Tibial artery (tissue), 4 donors: ENCODE measurements at regions not wholly inside any gene's neighbourhood (a gene's known extent, or its start where the extent isn't known, plus 50 kb on each side); places are given as distances from the start of the nearest gene placed in this dataset.

ENCODE experiments used
- DNase-seq, 2 donors: peaks; one replicate each; pipeline ENCODE4 v3.0.0-alpha.2; 2019
- H3K27ac ChIP-seq, 2 donors: fragments of 200-600 bp; sonication (generic) in 1 of 2; 1 replicate in 1 of 2; 2 replicates in 1 of 2; pipeline ENCODE4 v1.5.1; 2018 to 2019; ENCODE audit warnings: mild to moderate bottlenecking in 1 of 2
- H3K27me3 ChIP-seq, 2 donors: fragments of 200-600 bp; sonication (generic) in 1 of 2; one replicate each; pipeline versions ENCODE4 v1.5.1 to v1.6.0; 2016 to 2019
- H3K36me3 ChIP-seq, 3 donors: fragments of 200-600 bp; sonication (generic) in 2 of 3; one replicate each; pipeline ENCODE4 v1.5.1; 2016 to 2019; ENCODE audit warnings: mild to moderate bottlenecking in 2 of 3
- H3K4me1 ChIP-seq, 4 donors: fragments of 200-600 bp; sonication (generic) in 2 of 4; 1 replicate in 3 of 4; 2 replicates in 1 of 4; pipeline ENCODE4 v1.5.1; 2016 to 2019
- H3K4me3 ChIP-seq, 2 donors: fragments of 200-600 bp; sonication (generic) in 1 of 2; 1 replicate in 1 of 2; 2 replicates in 1 of 2; pipeline ENCODE4 v1.5.1; 2018 to 2019; ENCODE audit warnings: mild to moderate bottlenecking in 2 of 2
- H3K9me3 ChIP-seq, 3 donors: fragments of 200-600 bp; sonication (generic) in 1 of 3; one replicate each; pipeline ENCODE4 v1.5.1; 2016 to 2019
- CTCF ChIP-seq, 2 experiments: fragments of 200-600 bp in 1 of 2; fragments of 450-650 bp in 1 of 2; IDR thresholded peaks; one replicate each; pipeline ENCODE4 v1.5.1; 2017 to 2019; ENCODE audit warnings: antibody characterized with exemption in 2 of 2, mild to moderate bottlenecking in 1 of 2, moderate library complexity in 1 of 2
- intact Hi-C: fragments of 100-400 bp; cut with DNase I; formaldehyde crosslinking; loops from one replicate; pipeline ENCODE4 v1.15.0; 2023; ENCODE audit warnings: low total_unique reads

- H3K27me3 ChIP-seq = peaks cover 0 to under 1% of the 10 kb centered on the region in 2 donors
- intact Hi-C loops = no loop called here
- no peak for TF ChIP-seq CTCF (IDR thresholded peaks at IDR 0.05)
Measured at GRCh38 chr7:3174515-3175284, 126.4 kb upstream of the SDK1 start.

GRCh38 chr7:3175285-3175902, 125.7 kb upstream of the SDK1 start:
- intact Hi-C loops = no loop called here
- H3K4me3 ChIP-seq = no peak overlapping the region
- TF ChIP-seq CTCF (IDR thresholded peaks at IDR 0.05) = no peak
- H3K9me3 ChIP-seq = no peaks in the 10 kb centered on the region
- H3K27me3 ChIP-seq = no peaks in the 10 kb centered on the region
- H3K27ac ChIP-seq = no peak overlapping the region
- no peak for DNase-seq
- no peaks in the 10 kb centered on the region for H3K4me1 ChIP-seq
- H3K36me3 ChIP-seq = no peaks in the 10 kb centered on the region

More at GRCh38 chr7:3174515-3175284, 126.4 kb upstream of the SDK1 start:
- H3K9me3 ChIP-seq = no peaks in the 10 kb centered on the region
- H3K27ac ChIP-seq = no peak overlapping the region
- H3K4me1 ChIP-seq = no peaks in the 10 kb centered on the region
- H3K36me3 ChIP-seq = no peaks in the 10 kb centered on the region
- DNase-seq = no peak
- H3K4me3 ChIP-seq = no peak overlapping the region

DNA sequence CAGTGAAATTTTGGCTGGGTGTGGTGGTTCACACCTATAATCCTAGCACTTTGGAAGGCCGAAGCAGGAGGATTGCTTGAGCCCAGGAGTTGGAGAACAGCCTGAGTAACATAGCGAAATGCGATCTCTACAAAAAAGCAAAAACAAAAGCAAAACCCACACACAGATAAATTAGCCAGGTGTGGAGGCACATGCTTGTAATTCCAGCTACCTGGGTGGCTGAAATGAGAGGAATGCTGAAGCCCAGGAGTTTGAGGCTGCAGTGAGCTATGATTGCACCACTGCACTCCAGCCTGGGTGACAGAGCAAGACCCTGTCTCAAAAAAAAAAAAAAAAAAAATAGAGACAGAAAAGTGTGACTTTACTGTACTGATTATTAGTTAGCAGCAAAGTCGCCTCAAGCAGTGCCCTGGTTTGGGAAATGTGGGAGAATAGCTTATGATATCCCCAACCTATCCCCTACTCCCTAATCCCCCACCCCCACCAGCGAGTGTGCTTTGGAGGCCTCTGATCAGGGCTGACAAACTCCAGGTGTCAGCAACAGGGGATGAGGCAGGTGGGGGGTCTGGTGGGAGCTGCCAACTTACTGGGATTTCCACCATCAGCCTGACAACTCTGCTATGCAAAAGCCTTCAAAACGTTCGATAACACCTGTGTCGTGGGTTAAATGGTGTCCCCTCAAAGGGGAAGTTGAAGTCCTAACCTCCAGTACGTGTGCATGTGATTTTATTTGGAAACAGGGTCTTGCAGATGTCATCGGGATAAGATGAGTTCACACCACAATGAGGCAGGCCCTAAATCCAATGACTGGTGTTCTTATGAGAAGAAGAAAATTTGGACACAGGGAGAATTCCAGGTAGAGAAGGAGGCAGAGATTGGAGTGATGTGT, 124.7 kb upstream of the SDK1 start:
- no peaks in the 10 kb centered on the region for H3K4me1 ChIP-seq
- no peak overlapping the region for H3K27ac ChIP-seq
- no peaks in the 10 kb centered on the region for H3K36me3 ChIP-seq
- intact Hi-C loops = no loop called here
- no peak overlapping the region for H3K4me3 ChIP-seq
- H3K9me3 ChIP-seq = no peaks in the 10 kb centered on the region
- H3K27me3 ChIP-seq = no peaks in the 10 kb centered on the region
- TF ChIP-seq CTCF (IDR thresholded peaks at IDR 0.05) = no peak
- no peak for DNase-seq

DNA sequence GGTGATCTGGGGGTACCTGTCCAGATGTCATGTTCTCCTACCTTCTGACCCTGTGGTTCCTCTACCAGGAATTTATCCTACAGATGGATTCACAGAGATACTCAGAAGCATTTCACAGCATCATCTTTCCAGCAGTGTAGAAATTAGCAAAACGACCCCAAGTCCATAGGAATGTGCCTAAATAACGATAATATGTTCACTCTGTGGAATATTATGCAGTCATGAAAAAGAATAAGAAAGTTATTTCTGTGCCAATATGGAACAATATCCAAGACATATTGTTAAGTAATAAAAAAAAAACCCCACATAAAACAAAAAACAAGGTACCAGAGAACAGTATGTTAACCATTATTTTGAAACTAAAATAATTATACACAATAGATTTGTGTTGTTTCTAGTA, 123.8 kb upstream of the SDK1 start:
- Histone ChIP-seq H3K27me3 (no peaks in the 10 kb centered on the region), H3K4me3 (no peak overlapping the region), H3K9me3 (no peaks in the 10 kb centered on the region), H3K27ac (no peak overlapping the region), H3K36me3 (no peaks in the 10 kb centered on the region), H3K4me1 (no peaks in the 10 kb centered on the region)
- intact Hi-C loops = no loop called here
- DNase-seq = no peak
- TF ChIP-seq CTCF (IDR thresholded peaks at IDR 0.05) = no peak

DNA sequence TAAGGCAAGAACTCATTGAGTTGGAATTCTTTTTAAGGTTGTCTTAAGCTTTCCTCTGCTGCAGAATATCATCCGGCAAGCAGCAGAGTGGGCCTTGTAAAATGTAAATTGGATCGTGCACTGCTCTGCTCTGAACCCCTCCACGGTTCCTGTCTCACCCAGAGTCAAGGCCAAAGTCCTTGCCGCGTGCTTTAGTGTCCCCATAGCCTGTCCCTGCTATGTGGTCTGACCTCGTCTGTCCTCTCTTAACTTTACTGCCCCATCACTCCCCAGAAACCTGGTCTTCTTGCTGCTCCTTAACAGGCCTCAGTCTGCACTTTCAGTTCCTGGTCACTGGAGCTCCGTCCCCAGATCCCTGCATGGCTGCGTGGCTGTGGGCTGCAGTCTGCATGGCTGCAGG, 121.6 kb upstream of the SDK1 start:
- H3K4me1 ChIP-seq = no peaks in the 10 kb centered on the region
- no peak for TF ChIP-seq CTCF (IDR thresholded peaks at IDR 0.05)
- intact Hi-C loops = no loop called here
- no peaks in the 10 kb centered on the region for H3K27me3 ChIP-seq
- no peak overlapping the region for H3K27ac ChIP-seq
- peaks cover 0 to 7% (median 5%) of the 10 kb centered on the region in 3 donors for H3K9me3 ChIP-seq
- DNase-seq = no peak
- H3K4me3 ChIP-seq = no peak overlapping the region
- H3K36me3 ChIP-seq = no peaks in the 10 kb centered on the region
